WERI-Rb-1 (cell line): ENCODE measurements at regions not wholly inside any gene's neighbourhood (a gene's known extent, or its start where the extent isn't known, plus 50 kb on each side); places are given as distances from the start of the nearest gene placed in this dataset.
A peak's percentile ranks its signal among the peaks of the same experiment; 100 is the strongest.

Experiments
- DNase-seq: peaks from one replicate; pipeline ENCODE4 v3.0.0-alpha.2; 2020
- H3K27ac ChIP-seq: fragments of 250-450 bp; sonication (Bioruptor Pico); 2 replicates; pipeline ENCODE4 v1.5.1; 2020; ENCODE audit warnings: mild to moderate bottlenecking, moderate library complexity
- H3K27me3 ChIP-seq: fragments of 250-450 bp; sonication (Bioruptor Pico); 2 replicates; pipeline ENCODE4 v1.5.1; 2021; ENCODE audit warnings: mild to moderate bottlenecking, low read depth, moderate library complexity; ENCODE audit not compliant: insufficient read depth, severe bottlenecking
- H3K36me3 ChIP-seq: fragments of 250-450 bp; sonication (Bioruptor Pico); 2 replicates; pipeline ENCODE4 v1.5.1; 2020; ENCODE audit warnings: mild to moderate bottlenecking, moderate library complexity
- H3K4me3 ChIP-seq: 2 replicates; pipeline ENCODE4 v1.5.1; 2011; ENCODE audit warnings: low read depth, mild to moderate bottlenecking, control low read depth, low read length
- H3K9me3 ChIP-seq: fragments of 250-450 bp; sonication (Bioruptor Pico); 2 replicates; pipeline ENCODE4 v1.5.1; 2021; ENCODE audit warnings: mild to moderate bottlenecking, moderate library complexity; ENCODE audit not compliant: severe bottlenecking
- TF ChIP-seq, protein P1 (sequence below): IDR thresholded peaks from 2 replicates; pipeline ENCODE4 v1.5.1; 2011; ENCODE audit warnings: low read depth, mild to moderate bottlenecking, control low read depth, inconsistent platforms, low read length

DNA sequence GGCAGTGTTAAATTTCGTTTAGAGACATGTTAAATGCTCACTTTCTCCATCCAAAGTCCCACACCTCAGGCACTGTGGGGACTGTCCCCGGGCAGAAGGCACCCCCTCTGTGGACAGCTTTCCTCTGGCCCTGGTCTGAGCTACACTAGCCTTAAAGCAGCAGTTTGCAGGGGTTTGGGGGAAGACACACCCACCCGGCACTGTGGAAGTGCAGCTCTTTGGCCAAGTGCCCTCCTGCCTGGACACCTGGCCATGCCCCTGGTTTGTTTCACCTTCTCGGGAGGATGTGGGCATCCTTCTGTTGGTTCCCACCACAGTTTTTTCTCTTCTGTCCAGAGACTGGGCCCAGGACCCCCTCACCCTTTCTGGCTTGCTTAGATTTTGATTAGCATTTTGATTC lies 1254.7 kb downstream of the BRD1 start:
- Histone ChIP-seq H3K9me3 (peaks cover 6% of the 10 kb centered on the region), H3K27me3 (no peaks in the 10 kb centered on the region), H3K4me3 (no peak overlapping the region), H3K36me3 (peaks cover 9% of the 10 kb centered on the region), H3K27ac (no peak overlapping the region)
- no peak for DNase-seq
- TF ChIP-seq, protein P1, sequence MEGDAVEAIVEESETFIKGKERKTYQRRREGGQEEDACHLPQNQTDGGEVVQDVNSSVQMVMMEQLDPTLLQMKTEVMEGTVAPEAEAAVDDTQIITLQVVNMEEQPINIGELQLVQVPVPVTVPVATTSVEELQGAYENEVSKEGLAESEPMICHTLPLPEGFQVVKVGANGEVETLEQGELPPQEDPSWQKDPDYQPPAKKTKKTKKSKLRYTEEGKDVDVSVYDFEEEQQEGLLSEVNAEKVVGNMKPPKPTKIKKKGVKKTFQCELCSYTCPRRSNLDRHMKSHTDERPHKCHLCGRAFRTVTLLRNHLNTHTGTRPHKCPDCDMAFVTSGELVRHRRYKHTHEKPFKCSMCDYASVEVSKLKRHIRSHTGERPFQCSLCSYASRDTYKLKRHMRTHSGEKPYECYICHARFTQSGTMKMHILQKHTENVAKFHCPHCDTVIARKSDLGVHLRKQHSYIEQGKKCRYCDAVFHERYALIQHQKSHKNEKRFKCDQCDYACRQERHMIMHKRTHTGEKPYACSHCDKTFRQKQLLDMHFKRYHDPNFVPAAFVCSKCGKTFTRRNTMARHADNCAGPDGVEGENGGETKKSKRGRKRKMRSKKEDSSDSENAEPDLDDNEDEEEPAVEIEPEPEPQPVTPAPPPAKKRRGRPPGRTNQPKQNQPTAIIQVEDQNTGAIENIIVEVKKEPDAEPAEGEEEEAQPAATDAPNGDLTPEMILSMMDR = no peak

DNA sequence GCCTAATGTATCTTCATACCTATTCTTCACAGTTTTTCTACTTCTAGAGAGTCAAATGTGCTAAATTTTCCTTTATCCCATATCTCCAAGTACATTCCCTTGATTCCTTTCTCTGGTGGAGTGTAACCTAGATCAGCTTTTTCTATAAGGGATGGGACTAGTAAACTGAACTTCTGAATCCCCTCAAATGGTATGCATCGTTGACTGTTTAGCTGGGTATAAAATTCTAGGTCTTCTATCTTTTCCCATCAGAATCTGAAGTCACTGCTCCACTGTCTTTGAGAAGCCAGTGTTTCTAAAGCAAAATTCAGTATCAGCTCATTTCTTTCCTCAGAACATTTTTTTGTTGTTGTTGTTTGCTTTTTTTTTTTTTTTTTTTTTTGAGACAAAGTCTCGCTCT lies 1256.8 kb downstream of the BRD1 start:
- Histone ChIP-seq H3K4me3 (no peak overlapping the region), H3K9me3 (peaks cover 6% of the 10 kb centered on the region), H3K27me3 (no peaks in the 10 kb centered on the region), H3K27ac (no peak overlapping the region), H3K36me3 (no peaks in the 10 kb centered on the region)
- DNase-seq = no peak
- TF ChIP-seq, protein P1 = no peak

DNA sequence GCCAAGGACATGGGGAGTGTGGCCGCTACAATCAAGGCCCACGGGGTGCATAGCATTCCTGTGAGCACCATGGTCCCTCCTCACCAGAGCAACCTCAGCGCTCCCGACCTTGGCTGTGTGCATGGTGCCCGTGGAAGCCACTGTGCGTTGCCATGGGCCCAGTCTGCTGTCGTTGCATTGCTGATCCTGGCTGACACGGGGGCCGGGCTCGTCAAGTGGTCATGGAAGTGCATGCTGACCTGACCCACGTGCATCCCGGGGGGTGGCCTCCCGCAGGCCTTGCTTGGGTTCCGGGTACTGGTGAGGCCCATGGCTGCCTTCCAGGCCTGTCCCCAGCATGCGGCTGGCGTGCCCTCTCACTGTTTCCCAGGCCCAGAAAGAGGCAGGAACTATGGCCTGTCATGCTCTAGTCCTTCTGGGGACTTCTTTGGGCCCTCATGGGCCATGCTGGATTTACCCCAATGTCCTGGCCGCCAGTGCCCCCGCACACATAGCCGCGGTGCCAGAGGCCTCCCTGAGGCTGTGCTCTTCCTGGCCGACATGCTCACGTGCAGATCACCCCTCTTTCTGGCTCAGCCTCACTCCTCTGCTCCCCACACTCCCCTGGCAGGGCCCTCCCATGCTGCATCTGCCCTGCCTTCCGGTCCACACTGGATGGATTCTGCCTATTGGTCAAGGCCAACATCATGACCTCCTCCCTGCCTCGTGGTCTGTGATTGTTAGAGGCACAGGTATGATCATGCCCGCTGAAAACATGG lies 1258.0 kb downstream of the BRD1 start:
- H3K36me3 ChIP-seq = no peaks in the 10 kb centered on the region
- H3K4me3 ChIP-seq = no peak overlapping the region
- H3K27ac ChIP-seq = no peak overlapping the region
- H3K27me3 ChIP-seq = no peaks in the 10 kb centered on the region
- TF ChIP-seq, protein P1 = no peak
- peaks cover 6% of the 10 kb centered on the region for H3K9me3 ChIP-seq
- DNase-seq = no peak

DNA sequence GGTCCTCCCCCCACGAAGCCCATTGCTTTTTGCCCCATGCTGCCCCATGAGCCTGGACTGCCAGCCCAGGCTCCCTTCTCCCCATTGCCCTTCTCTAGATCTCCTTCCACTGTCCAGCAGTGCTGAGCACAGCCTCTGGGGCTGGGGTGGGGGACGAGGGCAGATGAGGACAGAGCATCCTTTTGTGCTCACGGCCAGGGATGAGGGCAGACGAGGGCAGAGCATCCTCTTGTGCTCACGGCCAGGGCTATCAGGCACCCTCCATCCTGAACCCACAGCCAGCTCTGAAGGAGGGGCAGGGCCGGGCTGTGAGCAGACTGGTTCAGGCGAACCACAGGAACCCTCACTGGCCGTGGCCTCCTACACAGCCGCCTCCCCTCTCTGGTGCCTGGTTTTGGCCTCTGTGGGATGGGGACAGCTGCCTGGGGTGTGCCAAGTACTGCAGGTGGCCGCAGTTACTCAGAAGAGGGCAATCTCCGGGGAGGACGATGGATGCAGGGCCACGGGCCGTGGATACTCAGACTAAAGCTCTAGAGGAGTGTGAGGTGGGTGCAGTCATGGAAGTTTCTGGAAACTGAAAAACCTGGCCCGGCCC lies 1258.8 kb downstream of the BRD1 start:
- Histone ChIP-seq H3K27me3 (no peaks in the 10 kb centered on the region), H3K4me3 (no peak overlapping the region), H3K9me3 (peaks cover 6% of the 10 kb centered on the region), H3K27ac (no peak overlapping the region), H3K36me3 (no peaks in the 10 kb centered on the region)
- TF ChIP-seq, protein P1 = no peak
- DNase-seq = no peak

GRCh38 chr22:48567213-48567975 lies 1260.3 kb downstream of the BRD1 start:
- Histone ChIP-seq H3K4me3 (peak overlapping the region; percentile 7; the same call in 1 of the 2 replicates), H3K9me3 (peaks cover 6% of the 10 kb centered on the region)

More at GRCh38 chr22:48567213-48567975, 1260.3 kb downstream of the BRD1 start:
- Histone ChIP-seq H3K27ac (peak overlapping the region; percentile 1; the same call in 1 of the 2 replicates), H3K27me3 (no peaks in the 10 kb centered on the region), H3K36me3 (no peaks in the 10 kb centered on the region)
- TF ChIP-seq, protein P1 = no peak
- peak; percentile 65 for DNase-seq
